ENCODE measurements at regions not wholly inside any gene's neighbourhood (a gene's known extent, or its start where the extent isn't known, plus 50 kb on each side); places are given as distances from the start of the nearest gene placed in this dataset.
"Not testable (repeated sequence)": the region's sequence is repeated elsewhere in the genome, so short reads cannot be mapped to it uniquely, and the experiment has no call there.

DNA sequence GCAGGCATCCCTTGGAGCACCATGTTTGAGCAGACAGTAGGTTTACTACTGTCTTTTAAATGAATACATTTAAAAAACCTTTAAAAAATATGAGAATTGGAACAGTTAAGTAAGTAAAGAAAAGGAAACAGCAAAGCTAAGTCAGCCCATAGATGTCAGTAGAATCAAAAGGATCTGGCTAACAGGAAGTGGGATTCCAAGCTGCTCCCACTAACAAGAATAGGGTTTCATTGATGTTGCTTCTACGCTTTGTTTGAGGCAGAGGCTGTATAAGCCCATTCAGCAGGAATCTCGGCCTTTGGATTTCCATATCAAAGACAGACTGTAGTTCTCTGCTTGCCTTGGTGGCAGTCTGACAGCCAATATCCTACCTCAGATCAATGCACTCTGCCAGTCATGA lies 122.9 kb upstream of the ELAC2 start:
- no peak for DNase-seq (ENCODE audit: low spot score)

DNA sequence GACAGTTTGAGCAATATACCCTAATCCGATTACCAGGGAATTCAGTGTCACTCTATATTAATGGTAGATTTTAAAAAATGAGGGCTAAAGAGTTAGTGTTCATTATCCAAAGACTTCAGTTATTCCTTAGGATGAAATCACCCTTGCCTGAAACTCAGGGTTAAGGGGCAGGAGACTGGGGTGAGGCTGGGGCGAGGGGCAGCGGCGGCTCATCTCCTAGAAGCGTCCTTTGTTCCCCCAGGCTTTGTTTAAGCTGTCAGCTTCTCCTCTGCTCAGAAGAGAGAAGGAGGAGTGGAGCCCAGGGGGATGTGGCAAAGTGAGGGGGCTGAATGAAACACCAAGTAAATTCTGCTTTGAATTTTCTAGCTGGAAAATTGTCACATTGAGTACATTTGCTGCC lies 117.7 kb upstream of the ELAC2 start:
- peak; percentile 34 for DNase-seq (ENCODE audit: low spot score)

DNA sequence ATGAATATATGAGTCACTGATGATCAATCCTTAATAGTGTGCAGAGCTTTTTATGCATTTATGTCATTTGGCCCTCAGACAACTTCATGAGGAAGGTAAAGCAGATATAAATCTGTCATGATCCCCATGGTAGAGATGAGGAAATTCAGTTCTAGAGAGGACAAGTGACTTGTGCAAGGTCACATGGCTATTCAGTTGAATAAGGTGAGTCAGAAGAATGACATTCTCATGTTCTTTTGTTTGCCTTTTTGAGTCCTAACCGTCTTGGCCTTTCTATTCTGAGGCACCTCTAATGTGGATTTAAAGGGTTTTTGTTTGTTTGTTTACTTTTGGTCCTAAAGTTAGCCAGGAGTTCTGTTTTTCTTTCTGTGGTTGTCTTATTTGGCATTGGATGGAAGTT lies 116.2 kb upstream of the ELAC2 start:
- DNase-seq (ENCODE audit: low spot score), result no peak

DNA sequence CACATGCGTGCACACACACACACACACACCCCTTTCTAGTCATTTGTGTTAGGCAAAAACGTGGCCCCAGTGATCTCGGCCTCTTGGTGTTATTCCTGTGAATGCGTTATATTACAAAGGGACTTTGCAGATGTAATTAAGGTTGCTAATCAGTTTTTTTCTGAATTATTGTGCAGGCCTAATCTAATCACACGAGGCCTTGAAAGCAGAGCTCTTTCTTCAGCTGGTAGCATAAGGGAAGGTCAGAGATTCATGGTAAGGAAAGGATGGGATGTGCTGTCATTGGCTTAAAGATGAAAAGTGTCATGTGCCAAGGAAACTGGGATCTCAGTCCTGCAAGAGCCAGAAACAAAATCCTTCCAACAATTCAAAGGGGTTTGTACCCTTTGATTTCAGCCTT lies 113.4 kb upstream of the ELAC2 start:
- DNase-seq (ENCODE audit: low spot score), result no peak

DNA sequence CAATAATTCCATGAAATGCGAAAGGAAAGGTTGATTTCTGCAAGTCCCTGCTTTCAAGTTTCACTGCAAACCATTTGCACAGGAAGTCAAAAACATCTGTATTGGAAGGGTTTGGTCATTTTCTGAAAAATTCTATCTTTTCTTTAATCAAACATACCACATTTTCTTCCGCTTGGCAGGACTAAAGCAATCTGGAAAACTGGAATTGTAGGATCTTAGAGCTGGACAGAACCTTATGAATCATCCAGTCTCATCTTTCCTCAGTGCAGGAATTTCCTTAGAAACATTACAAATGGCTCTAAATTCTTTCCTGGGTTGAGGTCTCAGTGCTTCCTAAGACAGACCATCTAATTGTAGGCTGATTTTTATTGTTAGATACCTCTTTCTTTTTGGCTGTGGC lies 111.5 kb upstream of the ELAC2 start:
- no peak for DNase-seq (ENCODE audit: low spot score)

DNA sequence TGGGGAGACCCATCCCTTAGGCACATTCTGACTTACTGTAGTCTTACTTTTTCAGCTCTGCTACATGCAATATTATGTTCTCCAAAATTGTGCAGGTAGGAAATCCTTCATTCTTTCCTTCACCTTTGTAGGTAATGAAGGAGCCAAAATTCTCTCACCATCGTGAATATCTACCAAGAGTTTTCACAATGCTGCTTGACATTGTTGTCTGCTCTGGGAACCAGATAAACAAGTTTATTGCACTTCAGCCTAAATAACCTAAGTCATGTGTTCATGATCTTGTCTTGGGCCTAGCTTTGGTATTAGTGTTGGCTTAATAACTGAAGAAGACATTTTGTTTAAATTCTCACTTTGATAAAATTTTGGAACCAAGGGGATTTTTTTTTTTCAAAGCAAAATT lies 110.8 kb upstream of the ELAC2 start:
- DNase-seq (ENCODE audit: low spot score), result no peak

DNA sequence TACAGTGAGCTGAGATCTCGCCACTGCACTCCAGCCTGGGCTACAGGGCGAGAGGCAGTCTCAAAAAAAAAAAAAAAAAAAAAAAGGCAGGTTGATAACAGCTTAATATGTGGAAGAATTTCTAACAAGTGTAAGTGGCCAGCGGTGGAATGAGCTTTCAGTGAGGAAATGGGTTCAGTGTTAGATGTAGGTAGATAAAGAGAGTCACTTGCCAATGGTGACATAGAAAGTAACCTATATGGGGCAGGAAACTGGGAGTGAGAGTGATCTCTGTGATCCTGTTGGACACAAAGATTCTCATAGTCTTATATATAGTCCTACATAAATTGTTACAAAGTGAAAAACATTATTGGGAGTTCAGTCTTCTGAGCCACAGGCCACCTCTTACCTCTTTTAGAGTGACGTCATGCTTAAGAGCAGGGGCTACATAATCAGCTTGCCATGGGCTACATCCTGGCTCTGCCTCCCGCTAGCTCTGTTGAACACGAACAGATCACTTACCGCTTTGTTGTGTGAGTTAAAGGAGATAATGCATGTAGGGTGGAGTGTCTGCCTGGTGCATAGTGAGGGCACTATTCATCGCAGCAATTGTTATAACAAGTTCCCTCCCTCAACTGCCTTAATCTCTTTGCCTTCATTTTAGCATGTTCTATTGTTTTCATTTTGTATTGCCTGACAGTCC lies 110.2 kb upstream of the ELAC2 start:
- DNase-seq (ENCODE audit: low spot score), result no peak

DNA sequence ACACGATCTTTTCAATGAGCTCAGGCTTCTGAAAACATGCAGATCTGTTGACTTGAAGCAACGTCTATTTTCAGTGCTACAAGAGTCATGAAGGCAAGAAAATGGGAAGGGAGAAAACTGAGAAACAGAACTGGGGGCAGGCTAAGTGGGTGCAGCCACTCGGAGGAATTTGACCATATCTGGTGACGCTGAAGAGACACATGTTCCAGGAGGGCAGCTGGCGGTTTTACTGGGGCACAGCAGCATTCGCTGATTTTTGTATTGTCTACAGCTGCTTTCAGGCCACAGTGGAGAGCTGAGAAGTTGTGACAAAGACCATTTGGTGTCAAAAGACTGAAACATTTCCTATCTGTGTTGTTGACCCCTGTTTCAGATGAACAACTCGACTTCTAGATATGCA lies 103.0 kb upstream of the ELAC2 start:
- DNase-seq (ENCODE audit: low spot score), result no peak

DNA sequence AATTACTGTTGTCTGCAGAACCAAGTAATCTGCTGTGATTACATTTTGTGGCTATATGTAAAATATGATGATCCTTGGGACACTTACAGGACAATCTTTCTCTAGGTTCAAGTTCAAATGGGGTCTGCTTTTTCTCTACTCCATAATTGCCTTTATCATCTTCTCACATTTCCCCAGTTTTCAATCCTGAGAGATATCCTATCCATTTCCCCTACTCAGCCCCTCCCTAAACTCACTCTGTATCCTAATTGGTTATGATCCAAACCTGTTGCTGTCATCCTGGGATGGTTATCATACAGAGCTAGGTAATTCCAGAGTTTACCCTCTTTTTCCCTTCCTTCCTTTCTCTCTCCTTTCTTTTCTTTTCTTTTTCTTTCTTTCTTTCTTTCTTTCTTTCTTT lies 100.5 kb upstream of the ELAC2 start:
- DNase-seq (ENCODE audit: low spot score), result no peak

DNA sequence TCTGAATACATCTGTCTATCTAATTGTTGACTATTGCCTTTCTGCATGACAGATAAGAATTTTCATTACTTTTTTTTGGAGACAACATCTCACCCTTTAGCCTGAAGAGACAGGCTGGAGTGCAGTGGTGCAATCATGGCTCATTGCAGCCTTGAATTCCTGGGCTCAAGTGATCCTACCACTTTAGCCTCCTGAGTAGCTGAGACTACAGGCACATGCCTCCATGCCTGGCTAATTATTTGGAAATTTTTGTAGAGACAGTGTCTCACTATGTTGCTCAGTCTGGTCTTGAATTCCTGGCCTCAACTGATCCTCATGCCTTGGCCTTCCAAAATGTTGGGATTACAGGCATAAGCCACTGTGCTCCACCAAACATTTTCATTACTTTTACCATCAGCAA lies 99.8 kb upstream of the ELAC2 start:
- DNase-seq (ENCODE audit: low spot score), result no peak

DNA sequence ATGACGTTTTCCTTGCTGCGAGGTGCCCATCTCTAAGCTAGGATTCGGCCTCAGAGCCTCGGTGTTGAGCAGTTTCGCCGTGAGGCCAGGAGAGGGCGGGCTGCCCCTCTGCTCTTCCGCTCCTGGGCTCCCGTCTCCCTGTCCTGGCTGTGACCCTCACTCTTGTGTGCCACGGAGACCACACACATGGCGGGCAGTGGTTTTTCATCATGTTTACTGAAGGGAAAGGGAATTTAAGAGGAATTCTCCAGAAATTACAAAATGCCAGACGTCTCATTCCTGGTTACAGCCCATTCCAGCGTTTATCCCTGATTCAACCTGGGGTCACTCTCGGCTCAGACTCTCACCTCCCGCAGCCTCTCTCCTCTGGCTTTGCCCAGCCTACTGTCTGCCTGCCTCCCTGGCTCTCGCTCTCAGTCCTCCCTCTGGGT lies 96.8 kb upstream of the ELAC2 start:
- DNase-seq (ENCODE audit: low spot score), result peak; percentile 73

DNA sequence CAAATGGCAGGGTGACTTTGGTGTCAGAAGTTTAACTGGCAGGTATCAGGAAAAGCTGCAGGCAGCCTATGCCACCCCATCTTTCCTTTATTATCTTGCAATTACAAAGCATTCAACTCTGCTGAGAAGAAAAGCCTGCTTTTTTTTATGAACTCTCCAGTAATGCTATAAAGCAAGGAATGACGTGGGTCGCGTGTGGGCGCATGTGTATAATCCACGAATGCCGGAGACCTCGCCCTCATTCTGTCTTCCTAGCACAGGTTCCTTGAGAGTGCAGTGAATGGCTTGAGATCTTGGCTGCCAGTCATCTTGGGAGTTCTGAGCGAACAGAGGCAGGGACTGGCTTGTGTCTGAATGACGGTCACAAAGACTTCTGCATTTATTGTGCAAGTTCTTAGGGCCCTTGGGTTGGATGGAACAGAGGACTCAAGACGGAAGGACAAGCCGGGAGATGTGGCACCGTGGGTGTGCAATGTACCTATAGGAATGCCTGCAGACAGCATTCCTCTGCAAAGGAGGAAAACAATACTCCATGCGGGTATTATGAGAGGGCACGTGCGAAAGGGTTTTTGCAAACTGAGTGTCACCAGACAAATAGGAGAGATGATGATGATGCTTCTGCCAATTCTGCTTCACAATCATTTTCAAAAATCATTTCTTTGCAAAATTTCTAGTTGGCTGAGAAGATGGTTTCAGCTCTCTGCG lies 96.1 kb upstream of the ELAC2 start:
- no peak for DNase-seq (ENCODE audit: low spot score)

DNA sequence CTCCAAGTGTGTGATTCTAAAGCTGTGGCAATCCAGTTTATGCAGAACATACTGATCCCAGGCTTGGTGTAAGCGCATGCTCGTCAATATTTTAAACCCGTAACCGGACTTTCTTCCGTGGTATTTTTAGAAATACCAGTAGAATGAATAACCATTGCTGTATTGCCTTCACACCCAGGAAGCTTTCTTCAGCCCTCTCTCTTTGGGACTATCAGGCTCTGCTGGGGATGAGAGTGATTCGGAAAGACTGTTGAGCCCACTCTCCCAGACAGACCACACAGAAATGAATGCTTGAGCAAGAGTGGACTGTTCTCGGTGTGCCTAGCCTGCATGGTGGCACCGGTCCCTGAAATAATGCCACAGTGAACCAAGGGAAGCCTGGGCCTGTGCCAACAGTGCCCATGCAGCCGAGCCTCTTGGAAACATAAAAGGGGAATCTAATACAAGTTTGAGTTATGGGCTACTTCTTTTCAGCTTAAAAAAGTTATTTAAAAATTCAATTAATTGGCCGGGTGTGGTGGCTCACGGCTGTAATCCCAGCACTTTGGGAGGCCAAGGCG lies 89.9 kb upstream of the ELAC2 start:
- no peak for DNase-seq (ENCODE audit: low spot score)

DNA sequence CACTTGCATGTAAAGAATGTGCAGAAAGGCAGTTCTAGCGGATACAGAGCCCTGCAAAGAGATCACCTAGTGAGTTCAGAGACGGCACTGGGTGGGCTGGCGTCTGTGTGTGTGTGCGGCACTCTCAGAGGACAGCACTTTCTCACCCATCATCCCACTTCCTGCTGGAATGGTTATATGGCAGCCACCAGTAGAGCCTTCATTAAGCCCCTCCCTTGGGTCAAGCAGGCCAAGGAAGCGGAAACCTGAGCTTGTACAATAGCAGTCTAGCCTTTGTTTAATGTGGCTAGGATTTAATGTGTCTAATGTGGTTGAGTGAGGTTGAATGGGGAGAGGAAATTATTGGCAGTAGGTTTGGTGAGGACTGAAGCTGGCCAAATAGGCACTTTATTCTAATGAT lies 88.3 kb upstream of the ELAC2 start:
- DNase-seq (ENCODE audit: low spot score), result no peak

DNA sequence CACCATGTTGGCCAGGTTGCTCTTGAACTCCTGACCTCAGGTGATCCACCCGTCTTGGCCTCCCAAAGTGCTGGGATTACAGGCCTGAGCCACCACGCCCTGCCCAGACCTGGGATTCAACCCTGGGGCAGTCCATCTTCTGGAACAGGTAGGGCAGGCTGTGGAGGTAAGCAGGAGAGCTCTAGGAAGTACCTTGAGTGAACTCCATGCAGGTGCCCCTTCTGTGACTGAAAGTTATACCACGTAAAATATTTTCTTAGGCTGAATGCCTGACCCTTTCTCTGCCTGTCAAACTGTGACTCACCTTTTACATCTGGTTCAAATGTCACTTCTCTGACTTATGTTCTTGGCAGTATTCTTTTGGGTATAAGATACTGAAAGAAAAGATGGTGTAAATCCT lies 86.7 kb upstream of the ELAC2 start:
- DNase-seq (ENCODE audit: low spot score), result no peak

DNA sequence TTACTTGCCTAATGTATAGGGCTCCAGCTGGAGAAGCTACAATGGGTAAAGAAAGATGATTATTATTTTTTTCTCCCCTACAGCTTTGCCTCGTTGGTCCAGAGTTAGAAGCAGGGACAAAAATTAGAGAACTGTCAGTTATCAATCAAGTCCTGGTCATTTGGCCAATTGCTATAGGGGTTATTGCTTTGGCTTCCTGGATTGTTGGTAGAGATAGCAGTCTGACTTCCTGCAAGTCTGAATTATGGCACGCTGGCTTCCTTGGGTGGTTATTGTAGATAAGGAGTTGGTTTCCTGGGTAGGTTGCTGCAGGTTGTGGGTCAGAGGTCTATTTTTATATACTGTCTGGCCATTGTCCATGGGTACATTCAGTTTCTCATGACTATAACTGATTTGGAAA lies 84.7 kb upstream of the ELAC2 start:
- no peak for DNase-seq (ENCODE audit: low spot score)

DNA sequence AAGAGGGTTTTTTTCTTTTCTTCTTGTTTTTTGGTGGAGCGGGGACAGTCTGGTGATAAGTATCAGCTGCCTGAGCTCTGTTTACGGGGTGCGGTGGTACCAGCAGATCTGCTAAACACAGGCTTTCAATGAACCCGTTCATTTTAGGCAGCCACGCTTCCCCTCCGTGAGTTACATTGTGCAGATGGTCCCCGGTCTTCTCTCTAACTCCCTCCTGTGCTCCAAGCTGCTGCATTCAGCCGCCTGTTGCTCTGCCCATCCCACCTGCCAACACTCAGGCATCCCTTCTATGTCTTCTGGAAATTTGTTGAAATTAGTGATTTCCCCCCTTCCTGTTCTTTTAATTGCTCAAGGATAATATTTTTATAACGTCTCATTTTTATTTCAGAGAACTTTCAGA lies 82.1 kb upstream of the ELAC2 start:
- DNase-seq (ENCODE audit: low spot score), result no peak

DNA sequence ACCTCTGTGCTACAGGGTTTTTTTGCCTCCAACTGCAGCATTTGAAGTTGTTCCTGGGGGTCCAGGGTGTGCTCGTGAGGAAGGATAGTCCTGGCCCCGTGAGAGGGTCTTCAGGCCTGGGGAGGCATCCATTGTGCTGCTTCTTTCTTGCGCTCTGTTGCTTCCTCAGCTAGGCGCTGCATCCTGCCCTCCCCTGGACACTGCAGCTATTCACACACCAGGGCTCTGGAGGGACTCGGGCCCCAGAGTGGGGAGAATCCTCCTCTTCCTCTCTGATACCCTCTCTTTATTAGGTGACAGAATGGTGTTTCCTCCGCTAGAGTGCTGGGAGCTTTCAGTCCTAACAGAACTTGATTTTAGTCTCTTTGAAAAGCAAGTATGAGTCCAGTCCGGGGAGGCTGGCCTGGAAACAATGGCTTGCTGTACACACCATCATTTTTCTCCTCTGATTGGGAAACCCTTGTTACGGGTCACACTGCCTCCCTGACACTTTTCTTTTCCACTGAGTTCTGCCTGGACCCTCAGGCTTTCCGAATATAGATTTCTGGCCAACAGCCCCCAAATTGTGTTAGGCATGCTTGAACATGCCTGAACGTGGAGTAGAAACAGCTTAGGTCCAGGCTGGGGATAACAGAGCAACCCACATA lies 81.4 kb upstream of the ELAC2 start:
- no peak for DNase-seq (ENCODE audit: low spot score)

DNA sequence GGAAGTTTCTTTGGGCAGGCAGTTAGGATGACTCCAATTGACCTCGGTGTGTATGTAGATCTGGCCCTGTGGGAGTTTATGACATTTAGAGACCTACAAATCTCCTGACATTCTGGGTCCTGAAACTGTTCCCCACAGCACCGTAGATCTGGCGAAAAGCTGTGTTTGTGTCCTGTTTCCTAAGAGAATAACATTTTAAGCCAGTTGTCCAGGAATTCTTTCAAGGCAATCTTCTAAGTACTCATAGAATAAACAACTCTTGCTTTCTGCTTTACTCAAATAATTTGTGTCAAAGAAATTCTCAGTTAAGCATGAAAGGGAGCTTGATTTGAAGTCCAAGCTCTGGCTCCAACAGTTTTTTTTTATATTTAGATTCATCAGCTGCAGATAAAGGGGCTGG lies 78.5 kb upstream of the ELAC2 start:
- DNase-seq (ENCODE audit: low spot score), result no peak

DNA sequence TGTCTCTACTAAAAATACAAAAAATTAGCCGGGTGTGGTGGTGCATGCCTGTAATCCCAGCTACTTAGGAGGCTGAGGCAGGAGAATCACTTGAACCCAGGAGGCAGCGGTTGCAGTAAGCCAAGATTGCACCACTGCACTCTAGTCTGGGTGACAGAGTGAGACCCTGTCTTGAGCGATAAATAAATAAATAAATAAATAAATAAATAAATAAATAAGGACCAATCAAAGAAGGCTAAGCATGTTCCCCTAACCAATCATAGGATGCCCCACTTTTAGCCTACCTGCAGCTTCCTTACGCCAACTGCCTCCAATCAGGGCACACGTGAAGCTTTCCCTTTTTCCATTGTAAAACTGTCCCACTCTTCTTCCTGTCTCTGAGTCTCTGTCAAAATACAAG lies 74.2 kb upstream of the ELAC2 start:
- DNase-seq (ENCODE audit: low spot score), result not testable (repeated sequence)

DNA sequence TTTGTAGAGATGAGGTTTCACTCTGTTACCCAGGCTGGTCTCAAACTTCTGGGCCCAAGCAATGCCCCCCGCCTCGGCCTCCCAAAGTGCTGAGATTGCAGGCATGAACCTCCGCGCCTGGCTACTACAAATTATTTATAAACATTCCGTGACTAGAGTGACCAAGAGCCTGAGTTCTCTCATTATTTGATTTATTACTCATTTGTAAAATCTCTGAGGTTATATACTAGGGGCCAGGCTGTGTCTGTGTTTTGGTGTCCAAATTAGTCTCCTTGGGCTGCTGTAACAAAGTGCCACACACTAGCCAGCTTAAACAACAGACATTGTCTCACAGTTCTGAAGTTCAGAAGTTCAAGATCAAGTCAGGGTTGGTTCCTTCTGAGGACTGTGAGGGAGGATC lies 70.8 kb upstream of the ELAC2 start:
- DNase-seq (ENCODE audit: low spot score), result no peak

DNA sequence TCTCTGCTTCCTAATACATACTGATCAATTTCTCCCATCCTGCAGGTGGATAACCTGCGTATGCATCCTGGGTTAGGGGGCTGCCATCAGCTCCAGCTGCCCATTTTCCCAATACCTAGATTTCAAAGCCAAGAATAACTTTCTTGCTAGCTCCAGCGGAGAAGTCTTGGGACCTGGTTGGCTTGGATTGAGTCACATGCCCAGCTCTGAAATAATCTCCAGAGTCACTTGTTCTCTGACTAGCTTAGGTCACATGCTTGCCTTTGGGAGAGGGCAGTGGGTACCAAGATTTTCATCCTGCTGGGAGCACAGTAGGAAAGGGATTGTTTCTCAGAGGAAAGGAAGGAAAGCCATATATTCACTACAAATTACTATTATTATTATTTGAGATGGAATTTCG lies 70.0 kb upstream of the ELAC2 start:
- DNase-seq (ENCODE audit: low spot score), result no peak

DNA sequence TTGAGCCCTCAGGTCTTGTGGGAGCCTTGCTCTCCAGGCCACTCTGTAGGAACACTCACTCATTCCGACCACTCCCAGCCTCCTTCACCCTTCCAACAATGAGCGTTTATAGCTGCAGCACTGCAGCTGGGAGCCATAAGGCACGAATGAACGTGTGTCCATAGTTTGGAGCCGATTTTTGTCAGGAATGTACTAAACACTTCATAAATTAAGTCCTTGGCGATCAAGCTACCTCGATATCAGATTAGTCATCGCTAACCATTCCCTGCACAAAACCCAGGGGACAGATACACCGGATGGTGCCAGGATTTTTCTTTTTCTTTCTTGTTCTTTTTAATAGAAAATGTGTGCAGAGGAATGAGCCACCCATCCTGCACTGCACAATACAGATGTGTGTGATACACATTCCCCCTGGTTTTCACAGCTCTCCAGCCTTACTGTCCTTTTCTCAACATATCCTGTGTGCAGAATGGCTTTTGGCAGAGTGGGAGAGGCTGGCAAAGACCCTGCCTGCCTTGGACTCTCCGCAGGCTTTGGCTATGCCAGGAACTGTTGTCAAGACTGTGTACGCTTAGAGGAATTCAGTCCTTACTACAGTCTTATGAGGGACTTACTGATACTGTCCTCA lies 68.4 kb upstream of the ELAC2 start:
- DNase-seq (ENCODE audit: low spot score), result no peak

All from D341Med (cell line).